ENCODE measurements at regions not wholly inside any gene's neighbourhood (a gene's known extent, or its start where the extent isn't known, plus 50 kb on each side); places are given as distances from the start of the nearest gene placed in this dataset.

DNA sequence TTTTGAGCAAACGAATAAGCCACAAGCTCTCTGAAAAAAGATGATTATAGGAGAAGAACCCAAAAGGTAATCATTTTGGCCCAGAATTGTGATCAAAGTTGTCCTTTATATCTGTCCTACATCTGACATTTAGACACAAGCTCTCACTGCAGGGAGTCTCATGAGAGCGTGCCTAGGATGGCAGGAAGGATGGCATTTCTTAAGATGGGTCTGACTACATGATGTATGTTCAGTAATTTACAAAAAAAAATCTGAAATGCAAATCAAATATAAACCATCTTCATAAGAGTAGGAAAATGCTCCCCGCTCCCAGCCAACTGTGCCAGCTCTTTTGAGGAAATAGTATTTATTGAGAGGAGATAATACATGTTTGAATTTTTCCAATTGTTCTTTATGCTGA, 81.0 kb upstream of the MBNL2 start:
- DNase-seq (no peak), ATAC-seq (ENCODE audit: low read depth) (no peak)
- Histone ChIP-seq H3K9ac (ENCODE audit: low read length) (no peak overlapping the region), H3K4me1 (ENCODE audit: control insufficient read depth in 2 of 2, insufficient read depth in 2 of 2, low read length in 2 of 2) (no peaks in the 10 kb centered on the region), H3K27ac (ENCODE audit: low read length in 2 of 2) (no peak overlapping the region), H3K4me2 (replicated peaks; ENCODE audit: low read depth, low read length, poor library complexity, severe bottlenecking) (no peak overlapping the region), H3K9me3 (ENCODE audit: control extremely low read depth in 1 of 3, control insufficient read depth in 2 of 3, insufficient read depth in 1 of 3, low read length in 2 of 3) (no peaks in the 10 kb centered on the region), H3K4me3 (ENCODE audit: control extremely low read depth in 1 of 5, extremely low read depth in 1 of 5, insufficient read depth in 1 of 5, low read depth in 2 of 5, low read length in 4 of 5) (no peak overlapping the region), H3K27me3 (replicated peaks in 1 of 4; ENCODE audit: control extremely low read depth in 1 of 4, control insufficient read depth in 3 of 4, insufficient read depth in 4 of 4, low read length in 3 of 4) (no peaks in the 10 kb centered on the region), H3K79me2 (ENCODE audit: control insufficient read depth, insufficient read depth, low read length) (no peaks in the 10 kb centered on the region), H3K36me3 (replicated peaks in 1 of 2; ENCODE audit: control extremely low read depth in 1 of 2, control insufficient read depth in 1 of 2, extremely low read depth in 1 of 2, insufficient read depth in 2 of 2, low read length in 1 of 2) (no peaks in the 10 kb centered on the region), H2AFZ (ENCODE audit: insufficient read depth, low read depth, low read length, poor library complexity, severe bottlenecking) (peak overlapping the region; percentile 9), H4K20me1 (ENCODE audit: control insufficient read depth, insufficient read depth, low read length, poor library complexity, severe bottlenecking) (no peaks in the 10 kb centered on the region)
- H3K9me3 Mint-ChIP-seq (ENCODE audit: insufficient read depth), result no peaks in the 10 kb centered on the region
- TF ChIP-seq EZH2 (IDR thresholded peaks at IDR 0.05; ENCODE audit: borderline replicate concordance, insufficient read depth, low read depth, low read length, poor library complexity, severe bottlenecking), result no peak
- TF ChIP-seq, protein P1, sequence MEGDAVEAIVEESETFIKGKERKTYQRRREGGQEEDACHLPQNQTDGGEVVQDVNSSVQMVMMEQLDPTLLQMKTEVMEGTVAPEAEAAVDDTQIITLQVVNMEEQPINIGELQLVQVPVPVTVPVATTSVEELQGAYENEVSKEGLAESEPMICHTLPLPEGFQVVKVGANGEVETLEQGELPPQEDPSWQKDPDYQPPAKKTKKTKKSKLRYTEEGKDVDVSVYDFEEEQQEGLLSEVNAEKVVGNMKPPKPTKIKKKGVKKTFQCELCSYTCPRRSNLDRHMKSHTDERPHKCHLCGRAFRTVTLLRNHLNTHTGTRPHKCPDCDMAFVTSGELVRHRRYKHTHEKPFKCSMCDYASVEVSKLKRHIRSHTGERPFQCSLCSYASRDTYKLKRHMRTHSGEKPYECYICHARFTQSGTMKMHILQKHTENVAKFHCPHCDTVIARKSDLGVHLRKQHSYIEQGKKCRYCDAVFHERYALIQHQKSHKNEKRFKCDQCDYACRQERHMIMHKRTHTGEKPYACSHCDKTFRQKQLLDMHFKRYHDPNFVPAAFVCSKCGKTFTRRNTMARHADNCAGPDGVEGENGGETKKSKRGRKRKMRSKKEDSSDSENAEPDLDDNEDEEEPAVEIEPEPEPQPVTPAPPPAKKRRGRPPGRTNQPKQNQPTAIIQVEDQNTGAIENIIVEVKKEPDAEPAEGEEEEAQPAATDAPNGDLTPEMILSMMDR (IDR thresholded peaks at IDR 0.05), result no peak
- no CpG with 5 or more reads among the region's 3 CpGs for WGBS (ENCODE audit: insufficient coverage)
- CTCF ChIA-PET, result no interaction called here
- H3K4me3 Mint-ChIP-seq, result no peak overlapping the region
- intact Hi-C loops (cut with micrococcal nuclease), result no loop called here
- H3K27me3 Mint-ChIP-seq, result peaks cover 37% of the 10 kb centered on the region
- POLR2A ChIA-PET, result no interaction called here
- H3K4me1 Mint-ChIP-seq, result peaks cover 9% of the 10 kb centered on the region
- H3K27ac Mint-ChIP-seq, result no peak overlapping the region

DNA sequence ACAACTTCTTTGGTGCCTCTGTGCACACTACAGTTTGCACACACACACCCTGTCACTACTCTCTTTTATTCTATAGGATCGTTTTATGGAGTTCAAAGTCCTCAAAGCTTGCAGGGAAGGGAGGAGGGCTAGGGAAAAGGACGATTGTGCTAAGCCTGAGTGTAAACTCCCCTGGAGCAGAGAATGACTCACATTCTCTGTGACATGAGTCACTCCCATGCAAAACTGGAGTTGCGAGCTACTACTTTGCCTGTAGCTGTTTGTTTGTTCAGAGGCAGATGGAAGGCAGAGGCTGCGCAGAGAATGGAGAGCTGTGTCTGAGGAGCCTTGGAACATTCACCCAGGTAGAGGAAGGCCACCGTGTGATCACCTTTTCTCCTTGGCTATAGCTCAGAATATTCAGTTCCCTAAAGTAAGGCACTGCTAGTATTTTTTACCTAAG, 80.5 kb upstream of the MBNL2 start:
- DNase-seq (no peak), ATAC-seq (ENCODE audit: low read depth) (no peak)
- no peak for TF ChIP-seq EZH2 (IDR thresholded peaks at IDR 0.05; ENCODE audit: borderline replicate concordance, insufficient read depth, low read depth, low read length, poor library complexity, severe bottlenecking)
- TF ChIP-seq, protein P1 (IDR thresholded peaks at IDR 0.05), result no peak
- Histone ChIP-seq H3K9me3 (ENCODE audit: control extremely low read depth in 1 of 3, control insufficient read depth in 2 of 3, insufficient read depth in 1 of 3, low read length in 2 of 3) (no peaks in the 10 kb centered on the region), H3K9ac (ENCODE audit: low read length) (no peak overlapping the region), H3K4me1 (ENCODE audit: control insufficient read depth in 2 of 2, insufficient read depth in 2 of 2, low read length in 2 of 2) (no peaks in the 10 kb centered on the region), H3K79me2 (ENCODE audit: control insufficient read depth, insufficient read depth, low read length) (no peaks in the 10 kb centered on the region), H3K27ac (ENCODE audit: low read length in 2 of 2) (no peak overlapping the region), H3K4me2 (replicated peaks; ENCODE audit: low read depth, low read length, poor library complexity, severe bottlenecking) (no peak overlapping the region), H2AFZ (ENCODE audit: insufficient read depth, low read depth, low read length, poor library complexity, severe bottlenecking) (peak overlapping the region; percentile 9), H3K36me3 (replicated peaks in 1 of 2; ENCODE audit: control extremely low read depth in 1 of 2, control insufficient read depth in 1 of 2, extremely low read depth in 1 of 2, insufficient read depth in 2 of 2, low read length in 1 of 2) (no peaks in the 10 kb centered on the region), H4K20me1 (ENCODE audit: control insufficient read depth, insufficient read depth, low read length, poor library complexity, severe bottlenecking) (no peaks in the 10 kb centered on the region), H3K27me3 (replicated peaks in 1 of 4; ENCODE audit: control extremely low read depth in 1 of 4, control insufficient read depth in 3 of 4, insufficient read depth in 4 of 4, low read length in 3 of 4) (peaks cover 0 to 4% (median 0%) of the 10 kb centered on the region in 4 experiments), H3K4me3 (ENCODE audit: control extremely low read depth in 1 of 5, extremely low read depth in 1 of 5, insufficient read depth in 1 of 5, low read depth in 2 of 5, low read length in 4 of 5) (no peak overlapping the region)
- ChIA-PET CTCF (no interaction called here), POLR2A (no interaction called here)
- Mint-ChIP-seq H3K27me3 (peaks cover 41% of the 10 kb centered on the region), H3K9me3 (ENCODE audit: insufficient read depth) (no peaks in the 10 kb centered on the region), H3K27ac (no peak overlapping the region), H3K4me3 (no peak overlapping the region), H3K4me1 (peaks cover 9% of the 10 kb centered on the region)
- 50% methylated on average over 3 of the region's 5 CpGs for WGBS (ENCODE audit: insufficient coverage)
- intact Hi-C loops (cut with micrococcal nuclease), result no loop called here

All from B cell (primary cell).